Transverse colon (tissue), 4 donors: ENCODE measurements at regions not wholly inside any gene's neighbourhood (a gene's known extent, or its start where the extent isn't known, plus 50 kb on each side); places are given as distances from the start of the nearest gene placed in this dataset.

ENCODE experiments used
- DNase-seq: peaks from one replicate; pipeline ENCODE4 v3.0.0-alpha.2; 2019
- H3K27ac ChIP-seq, 4 donors: fragments of 200-600 bp; sonication (generic); 2 replicates each; pipeline ENCODE4 v1.5.1; 2016 to 2018; ENCODE audit warnings: inconsistent platforms in 4 of 4
- H3K27me3 ChIP-seq: fragments of 200-600 bp; sonication (generic); 2 replicates; pipeline ENCODE4 v1.5.1; 2017; ENCODE audit warnings: inconsistent platforms
- H3K36me3 ChIP-seq, 4 donors: fragments of 200-600 bp; sonication (generic); 2 replicates each; pipeline ENCODE4 v1.5.1; 2017 to 2019; ENCODE audit warnings: inconsistent platforms in 4 of 4
- H3K4me1 ChIP-seq, 4 donors: fragments of 200-600 bp; sonication (generic); 2 replicates each; pipeline ENCODE4 v1.5.1; 2017 to 2020; ENCODE audit warnings: inconsistent platforms in 4 of 4
- H3K4me3 ChIP-seq, 4 donors: fragments of 200-600 bp; sonication (generic); 1 replicate in 1 of 4; 2 replicates in 3 of 4; pipeline versions ENCODE4 v1.5.1 to v1.6.1; 2017 to 2019; ENCODE audit warnings: inconsistent platforms in 4 of 4
- H3K9me3 ChIP-seq, 2 donors: fragments of 200-600 bp; sonication (generic); 2 replicates each; pipeline ENCODE4 v1.5.1; 2017 to 2019; ENCODE audit warnings: inconsistent platforms in 2 of 2
- EP300 ChIP-seq: sonication (generic); formaldehyde crosslinking; IDR thresholded peaks from one replicate; pipeline ENCODE4 v1.6.1; 2017; ENCODE audit warnings: antibody characterized with exemption, low read depth
- POLR2A ChIP-seq: fragments of 450-650 bp; IDR thresholded peaks from one replicate; pipeline ENCODE4 v1.6.1; 2016; ENCODE audit warnings: antibody characterized with exemption, mild to moderate bottlenecking, moderate library complexity
- POLR2AphosphoS5 ChIP-seq, 3 donors: sonication (generic); formaldehyde crosslinking; IDR thresholded peaks; one replicate each; pipeline ENCODE4 v1.6.1; 2016; ENCODE audit warnings: antibody characterized with exemption in 3 of 3
- WGBS, 2 donors: methylation state at CpG; one replicate each; pipeline ENCODE4 v1.1.5; 2018; ENCODE audit warnings: low coverage in 1 of 2; 5-methylcytosine and 5-hydroxymethylcytosine counted together
- in situ Hi-C, 4 donors: fragments of 200-750 bp; cut with MboI; loops; one replicate each; pipeline versions ENCODE4 v1.15.0 to v1.15.1; 2017; ENCODE audit warnings: low sequenced_read_pairs in 3 of 4, low pct_ligation_motif_present in 1 of 4, low pct_unique_long_range_greater_than_20kb in 1 of 4
- intact Hi-C: fragments of 100-400 bp; cut with DNase I; formaldehyde crosslinking; loops from one replicate; pipeline ENCODE4 v1.15.1; 2023; ENCODE audit warnings: low total_unique reads
- TF ChIP-seq, protein P1 (sequence below), 5 experiments: fragments of 200-600 bp in 3 of 5; fragments of 450-650 bp in 2 of 5; sonication (generic) in 3 of 5; IDR thresholded peaks; 1 replicate in 2 of 5; 2 replicates in 3 of 5; pipeline ENCODE4 v1.5.1; 2016 to 2017; ENCODE audit warnings: antibody characterized with exemption in 5 of 5, inconsistent platforms in 3 of 5, mild to moderate bottlenecking in 2 of 5, moderate library complexity in 1 of 5

DNA sequence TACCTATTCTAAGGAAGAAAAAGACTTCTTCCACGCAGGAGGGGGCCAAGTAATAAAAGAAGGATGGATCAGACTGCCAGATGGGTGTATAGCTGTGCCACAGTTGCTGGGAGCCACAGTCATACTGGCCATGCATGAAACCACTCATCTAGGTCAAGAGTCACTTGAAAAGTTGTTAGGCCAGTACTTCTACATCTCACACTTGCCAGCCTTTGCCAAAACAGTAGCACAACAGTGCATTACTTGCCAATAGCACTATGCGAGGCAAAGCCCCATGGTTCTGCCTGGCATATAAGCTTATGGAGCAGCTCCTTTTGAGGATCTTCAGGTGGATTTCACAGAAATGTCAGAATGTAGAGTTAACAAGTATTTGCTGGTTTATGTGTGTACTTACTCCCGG, 735.0 kb downstream of the NLGN4Y start:
- Histone ChIP-seq H3K27me3 (no peaks in the 10 kb centered on the region), H3K9me3 (no peaks in the 10 kb centered on the region), H3K4me3 (no peak overlapping the region), H3K36me3 (no peaks in the 10 kb centered on the region), H3K27ac (no peak overlapping the region), H3K4me1 (no peaks in the 10 kb centered on the region)
- no CpG with 5 or more reads among the region's 3 CpGs for WGBS, 2 donors
- intact Hi-C loops = no loop called here
- in situ Hi-C loops = no loop called here
- TF ChIP-seq POLR2AphosphoS5 (IDR thresholded peaks at IDR 0.05) (no peak), EP300 (no peak), POLR2A (no peak)
- TF ChIP-seq, protein P1, sequence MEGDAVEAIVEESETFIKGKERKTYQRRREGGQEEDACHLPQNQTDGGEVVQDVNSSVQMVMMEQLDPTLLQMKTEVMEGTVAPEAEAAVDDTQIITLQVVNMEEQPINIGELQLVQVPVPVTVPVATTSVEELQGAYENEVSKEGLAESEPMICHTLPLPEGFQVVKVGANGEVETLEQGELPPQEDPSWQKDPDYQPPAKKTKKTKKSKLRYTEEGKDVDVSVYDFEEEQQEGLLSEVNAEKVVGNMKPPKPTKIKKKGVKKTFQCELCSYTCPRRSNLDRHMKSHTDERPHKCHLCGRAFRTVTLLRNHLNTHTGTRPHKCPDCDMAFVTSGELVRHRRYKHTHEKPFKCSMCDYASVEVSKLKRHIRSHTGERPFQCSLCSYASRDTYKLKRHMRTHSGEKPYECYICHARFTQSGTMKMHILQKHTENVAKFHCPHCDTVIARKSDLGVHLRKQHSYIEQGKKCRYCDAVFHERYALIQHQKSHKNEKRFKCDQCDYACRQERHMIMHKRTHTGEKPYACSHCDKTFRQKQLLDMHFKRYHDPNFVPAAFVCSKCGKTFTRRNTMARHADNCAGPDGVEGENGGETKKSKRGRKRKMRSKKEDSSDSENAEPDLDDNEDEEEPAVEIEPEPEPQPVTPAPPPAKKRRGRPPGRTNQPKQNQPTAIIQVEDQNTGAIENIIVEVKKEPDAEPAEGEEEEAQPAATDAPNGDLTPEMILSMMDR (IDR thresholded peaks at IDR 0.05) = no peak
- DNase-seq = no peak

DNA sequence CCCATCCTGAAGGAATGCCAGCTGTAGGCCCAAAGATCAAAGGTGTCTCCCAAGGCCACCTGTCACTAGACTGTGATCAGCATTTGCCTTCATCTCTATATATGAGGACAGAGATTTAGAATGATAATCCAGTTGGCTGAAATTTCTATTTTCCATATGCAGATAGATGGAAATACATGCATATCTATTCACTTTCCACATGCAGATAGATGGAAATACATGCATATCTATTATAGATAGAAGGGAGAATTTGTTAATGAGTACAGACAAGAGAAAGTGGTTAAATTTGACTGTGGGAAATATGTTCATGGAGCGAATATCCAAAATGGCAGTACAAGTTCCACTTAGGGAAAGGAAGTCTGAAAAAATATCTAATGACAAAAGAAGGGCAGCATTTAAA, 762.2 kb downstream of the NLGN4Y start:
- no peak for DNase-seq
- TF ChIP-seq POLR2AphosphoS5 (IDR thresholded peaks at IDR 0.05) (no peak), POLR2A (no peak), EP300 (no peak)
- TF ChIP-seq, protein P1 (IDR thresholded peaks at IDR 0.05) = no peak
- no CpG with 5 or more reads among the region's 1 CpG for WGBS, 2 donors
- Histone ChIP-seq H3K27me3 (no peaks in the 10 kb centered on the region), H3K27ac (no peak overlapping the region), H3K9me3 (no peaks in the 10 kb centered on the region), H3K36me3 (no peaks in the 10 kb centered on the region), H3K4me3 (no peak overlapping the region), H3K4me1 (no peaks in the 10 kb centered on the region)
- intact Hi-C loops (no loop called here), in situ Hi-C loops (no loop called here)

DNA sequence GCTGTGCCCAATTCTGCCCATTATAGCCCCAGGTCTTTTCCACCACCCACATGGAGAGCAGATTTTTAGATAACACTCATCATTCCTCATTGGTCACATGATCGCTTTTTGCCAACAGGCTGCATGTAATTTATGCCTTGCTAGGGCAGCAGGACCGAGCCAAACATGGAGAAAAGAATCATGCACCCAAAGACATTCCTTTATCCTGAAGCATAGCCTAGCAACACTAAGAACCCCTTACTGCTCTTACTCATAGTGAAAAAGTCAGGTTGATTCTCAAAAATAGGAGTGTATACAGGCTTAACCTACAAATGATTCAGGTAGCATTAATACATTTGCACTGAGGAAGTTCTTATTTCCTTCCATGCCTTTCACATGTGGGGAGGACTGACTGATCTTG, 765.5 kb downstream of the NLGN4Y start:
- no peaks in the 10 kb centered on the region for H3K9me3 ChIP-seq
- no peak for DNase-seq
- no peaks in the 10 kb centered on the region for H3K36me3 ChIP-seq
- H3K4me1 ChIP-seq = no peaks in the 10 kb centered on the region
- no peak overlapping the region for H3K4me3 ChIP-seq
- H3K27me3 ChIP-seq = no peaks in the 10 kb centered on the region
- no CpG with 5 or more reads among the region's 2 CpGs for WGBS, 2 donors
- in situ Hi-C loops (no loop called here), intact Hi-C loops (no loop called here)
- TF ChIP-seq, protein P1 (IDR thresholded peaks at IDR 0.05) = no peak
- TF ChIP-seq EP300 (no peak), POLR2AphosphoS5 (IDR thresholded peaks at IDR 0.05) (no peak), POLR2A (no peak)
- H3K27ac ChIP-seq = no peak overlapping the region

DNA sequence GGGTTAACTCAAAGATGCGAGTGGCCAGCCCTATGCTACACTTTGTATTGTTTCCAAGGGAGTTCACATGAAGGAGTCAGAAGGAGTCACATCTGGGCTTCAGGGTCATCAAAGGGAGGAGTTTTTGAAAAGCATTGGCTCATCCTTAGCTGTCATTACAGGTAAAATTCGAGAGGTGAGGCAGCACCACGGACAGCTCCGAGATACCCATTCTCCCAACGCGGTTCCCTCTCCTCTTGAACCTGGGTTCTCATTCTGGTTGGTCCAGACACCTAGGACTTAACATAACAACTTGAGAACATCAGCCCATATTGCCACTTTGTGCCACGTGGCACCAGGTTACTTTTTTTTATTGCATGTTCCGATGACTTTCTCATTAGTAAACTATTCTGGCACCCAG, 768.6 kb downstream of the NLGN4Y start:
- no peaks in the 10 kb centered on the region for H3K27me3 ChIP-seq
- WGBS, 2 donors = no CpG with 5 or more reads among the region's 8 CpGs
- intact Hi-C loops = no loop called here

More for the DNA sequence above, 768.6 kb downstream of the NLGN4Y start:
- no peaks in the 10 kb centered on the region for H3K9me3 ChIP-seq
- H3K4me1 ChIP-seq = no peaks in the 10 kb centered on the region
- no peak overlapping the region for H3K4me3 ChIP-seq
- no peaks in the 10 kb centered on the region for H3K36me3 ChIP-seq
- H3K27ac ChIP-seq = no peak overlapping the region
- no peak for DNase-seq
- in situ Hi-C loops = no loop called here
- TF ChIP-seq EP300 (no peak), POLR2A (no peak), POLR2AphosphoS5 (IDR thresholded peaks at IDR 0.05) (no peak)
- TF ChIP-seq, protein P1 (IDR thresholded peaks at IDR 0.05) = no peak
